ENCODE measurements at regions not wholly inside any gene's neighbourhood (a gene's known extent, or its start where the extent isn't known, plus 50 kb on each side); places are given as distances from the start of the nearest gene placed in this dataset.

GRCh38 chr3:170790647-170791046 lies 79.3 kb downstream of the RPL22L1 start:
- ChIA-PET CTCF (ENCODE audit: unreplicated experiment) (no interaction called here), POLR2A (no interaction called here)
- DNase-seq (ENCODE audit: low spot score): no peak
- no peaks in the 10 kb centered on the region for H3K9me2 ChIP-seq (ENCODE audit: insufficient read depth, low read length)
- no peak overlapping the region for H3K4me3 ChIP-seq (ENCODE audit: low read depth, low read length, poor library complexity, severe bottlenecking)
- no peak overlapping the region for H3K4me2 ChIP-seq (ENCODE audit: low read length)
- no peaks in the 10 kb centered on the region for H3K4me1 ChIP-seq (ENCODE audit: insufficient read depth, low read length, poor library complexity, severe bottlenecking)
- no peak overlapping the region for H3K27ac ChIP-seq (ENCODE audit: low read depth, low read length, poor library complexity, severe bottlenecking)
- TF ChIP-seq EZH2phosphoT487 (IDR thresholded peaks at IDR 0.05; ENCODE audit: borderline replicate concordance, low read depth, low read length) (no peak), CTCF (conservative IDR thresholded peaks at IDR 0.05; ENCODE audit: low read length) (no peak)
- no TSS peak for BruUV-seq (replicated peaks)
- H2AFZ ChIP-seq (ENCODE audit: low read length): no peak overlapping the region
- H3K9me3 ChIP-seq (ENCODE audit: low read length): no peaks in the 10 kb centered on the region
- H4K20me1 ChIP-seq (ENCODE audit: insufficient read depth, low read length): no peaks in the 10 kb centered on the region
- H3K79me2 ChIP-seq (ENCODE audit: insufficient read depth, low read depth, low read length): no peaks in the 10 kb centered on the region
- H3K36me3 ChIP-seq (ENCODE audit: insufficient read depth, low read length): no peaks in the 10 kb centered on the region
- intact Hi-C loops (cut with micrococcal nuclease; ENCODE audit: unreplicated experiment): no loop called here

- TF ChIP-seq EZH2phosphoT487 (IDR thresholded peaks at IDR 0.05; ENCODE audit: borderline replicate concordance, low read depth, low read length): no peak
- TF ChIP-seq CTCF (conservative IDR thresholded peaks at IDR 0.05; ENCODE audit: low read length): no peak
- no peak overlapping the region for H3K27ac ChIP-seq (ENCODE audit: low read depth, low read length, poor library complexity, severe bottlenecking)
- no peaks in the 10 kb centered on the region for H3K9me3 ChIP-seq (ENCODE audit: low read length)
- intact Hi-C loops (cut with micrococcal nuclease; ENCODE audit: unreplicated experiment): no loop called here
- no peak overlapping the region for H3K4me2 ChIP-seq (ENCODE audit: low read length)
- no peaks in the 10 kb centered on the region for H4K20me1 ChIP-seq (ENCODE audit: insufficient read depth, low read length)
- no peaks in the 10 kb centered on the region for H3K36me3 ChIP-seq (ENCODE audit: insufficient read depth, low read length)
- DNase-seq (ENCODE audit: low spot score): no peak
- no peaks in the 10 kb centered on the region for H3K4me1 ChIP-seq (ENCODE audit: insufficient read depth, low read length, poor library complexity, severe bottlenecking)
- no TSS peak for BruUV-seq (replicated peaks)
- POLR2A ChIA-PET: no interaction called here
- no peak overlapping the region for H2AFZ ChIP-seq (ENCODE audit: low read length)
- no peak overlapping the region for H3K4me3 ChIP-seq (ENCODE audit: low read depth, low read length, poor library complexity, severe bottlenecking)
- CTCF ChIA-PET (ENCODE audit: unreplicated experiment): no interaction called here
- H3K9me2 ChIP-seq (ENCODE audit: insufficient read depth, low read length): no peaks in the 10 kb centered on the region
- no peaks in the 10 kb centered on the region for H3K79me2 ChIP-seq (ENCODE audit: insufficient read depth, low read depth, low read length)
These were observed 82.5 kb downstream of the RPL22L1 start for GRCh38 chr3:170787464-170787863.

DNA sequence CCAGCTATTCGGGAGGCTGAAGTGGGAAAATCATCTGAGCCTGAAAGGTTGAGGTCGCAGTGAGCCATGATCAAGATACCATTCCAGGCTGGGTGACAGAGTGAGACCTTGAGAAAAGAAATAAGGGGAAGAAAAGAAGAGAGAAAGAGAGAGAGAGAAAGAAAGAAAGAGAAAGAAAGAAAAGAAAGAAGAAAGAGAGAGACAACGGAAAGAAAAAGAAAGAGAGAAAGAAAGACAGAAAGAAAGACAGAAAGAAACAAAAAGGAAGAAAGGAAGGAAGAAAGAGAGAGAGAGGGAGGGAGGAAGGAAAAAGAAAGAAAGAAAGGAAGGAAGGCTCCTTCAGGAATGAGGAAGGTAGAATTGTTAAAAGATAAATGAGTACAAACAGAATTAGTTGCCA lies 84.5 kb downstream of the RPL22L1 start:
- ChIA-PET POLR2A (no interaction called here), CTCF (ENCODE audit: unreplicated experiment) (no interaction called here)
- no peaks in the 10 kb centered on the region for H3K9me3 ChIP-seq (ENCODE audit: low read length)
- H4K20me1 ChIP-seq (ENCODE audit: insufficient read depth, low read length): no peaks in the 10 kb centered on the region
- no peak overlapping the region for H2AFZ ChIP-seq (ENCODE audit: low read length)
- no peak overlapping the region for H3K27ac ChIP-seq (ENCODE audit: low read depth, low read length, poor library complexity, severe bottlenecking)
- no peaks in the 10 kb centered on the region for H3K79me2 ChIP-seq (ENCODE audit: insufficient read depth, low read depth, low read length)
- no peak for DNase-seq (ENCODE audit: low spot score)
- H3K4me1 ChIP-seq (ENCODE audit: insufficient read depth, low read length, poor library complexity, severe bottlenecking): no peaks in the 10 kb centered on the region
- no TSS peak for BruUV-seq (replicated peaks)
- TF ChIP-seq CTCF (conservative IDR thresholded peaks at IDR 0.05; ENCODE audit: low read length) (no peak), EZH2phosphoT487 (IDR thresholded peaks at IDR 0.05; ENCODE audit: borderline replicate concordance, low read depth, low read length) (no peak)
- intact Hi-C loops (cut with micrococcal nuclease; ENCODE audit: unreplicated experiment): no loop called here
- no peaks in the 10 kb centered on the region for H3K36me3 ChIP-seq (ENCODE audit: insufficient read depth, low read length)
- no peak overlapping the region for H3K4me3 ChIP-seq (ENCODE audit: low read depth, low read length, poor library complexity, severe bottlenecking)
- no peak overlapping the region for H3K4me2 ChIP-seq (ENCODE audit: low read length)
- no peaks in the 10 kb centered on the region for H3K9me2 ChIP-seq (ENCODE audit: insufficient read depth, low read length)

Data from OCI-LY7 (cell line).